SK-N-SH (cell line): ENCODE measurements at regions not wholly inside any gene's neighbourhood (a gene's known extent, or its start where the extent isn't known, plus 50 kb on each side); places are given as distances from the start of the nearest gene placed in this dataset.

Source experiments
- CTCF ChIA-PET: fragments of 300-600, 350-600 bp; formaldehyde crosslinking; extraction: SDS; loops from one replicate; lab custom pipeline; 2021; lab: Yijun Ruan, JAX
- POLR2A ChIA-PET: fragments of 350-600 bp; sonication (Branson Sonifier 250); formaldehyde crosslinking; extraction: SDS; loops from one replicate; lab custom pipeline; 2020; ENCODE audit warnings: antibody characterized with exemption, inconsistent platforms; lab: Yijun Ruan, JAX
- DNase-seq: peaks from one replicate; pipeline ENCODE4 v3.0.0; 2012
- H2AFZ ChIP-seq: fragments of 200-600 bp; sonication (generic); 2 replicates; pipeline ENCODE4 v1.8.1; 2016; ENCODE audit warnings: antibody characterized with exemption, mild to moderate bottlenecking, low read depth
- H3F3A ChIP-seq: fragments of 200-600 bp; sonication (generic); replicated peaks from 2 replicates; pipeline ENCODE3; 2016; ENCODE audit warnings: antibody characterized with exemption, mild to moderate bottlenecking; ENCODE audit not compliant: insufficient read depth
- H3K27ac ChIP-seq, 2 experiments: fragments of 200-500 bp in 1 of 2; fragments of 200-600 bp in 1 of 2; sonication (Bioruptor generic) in 1 of 2; sonication (generic), shearing (Covaris generic) in 1 of 2; 2 replicates each; pipeline versions ENCODE4 v1.5.1 to v1.6.1; 2014 to 2016; ENCODE audit warnings: low read depth in 2 of 2, inconsistent platforms in 1 of 2, low read length in 1 of 2, mild to moderate bottlenecking in 1 of 2, mixed read lengths in 1 of 2
- H3K27me3 ChIP-seq: fragments of 200-600 bp; sonication (generic), shearing (Covaris generic); 2 replicates; pipeline ENCODE4 v1.6.1; 2016; ENCODE audit warnings: mixed run types; ENCODE audit not compliant: insufficient read depth
- H3K36me3 ChIP-seq, 2 experiments: fragments of 200-500 bp in 1 of 2; fragments of 200-600 bp in 1 of 2; sonication (Bioruptor generic) in 1 of 2; sonication (generic) in 1 of 2; replicated peaks in 1 of 2; 2 replicates each; pipeline versions ENCODE3 to v1.5.1; 2014 to 2016; ENCODE audit warnings: low read length in 1 of 2, mild to moderate bottlenecking in 1 of 2; ENCODE audit not compliant: insufficient read depth in 2 of 2, control insufficient read depth in 1 of 2
- H3K4me1 ChIP-seq, 2 experiments: fragments of 200-500 bp in 1 of 2; fragments of 200-600 bp in 1 of 2; sonication (Bioruptor generic) in 1 of 2; sonication (generic), shearing (Covaris generic) in 1 of 2; 2 replicates each; pipeline versions ENCODE4 v1.5.1 to v1.6.1; 2014 to 2016; ENCODE audit warnings: low read depth in 1 of 2, low read length in 1 of 2, mixed run types in 1 of 2; ENCODE audit not compliant: insufficient read depth in 2 of 2, control insufficient read depth in 1 of 2
- H3K4me2 ChIP-seq: fragments of 200-600 bp; sonication (generic), shearing (Covaris generic); 2 replicates; pipeline ENCODE4 v1.6.1; 2017; ENCODE audit warnings: mixed run types
- H3K4me3 ChIP-seq, 2 experiments: fragments of 200-500 bp in 1 of 2; fragments of 200-600 bp in 1 of 2; sonication (Bioruptor generic) in 1 of 2; sonication (generic), shearing (Covaris generic) in 1 of 2; 2 replicates each; pipeline versions ENCODE4 v1.5.1 to v1.8.1; 2014 to 2016; ENCODE audit warnings: low read depth in 2 of 2, inconsistent platforms in 1 of 2, low read length in 1 of 2, mild to moderate bottlenecking in 1 of 2, mixed read lengths in 1 of 2, moderate library complexity in 1 of 2
- H3K79me2 ChIP-seq: fragments of 200-600 bp; sonication (generic); 2 replicates; pipeline ENCODE4 v1.8.1; 2017; ENCODE audit warnings: mild to moderate bottlenecking; ENCODE audit not compliant: insufficient read depth
- H3K9ac ChIP-seq: fragments of 200-600 bp; sonication (generic); 2 replicates; pipeline ENCODE4 v1.6.1; 2017; ENCODE audit warnings: mixed run types
- H3K9me2 ChIP-seq: fragments of 200-600 bp; sonication (generic); 2 replicates; pipeline ENCODE4 v1.6.1; 2017; ENCODE audit warnings: mixed run types
- H3K9me3 ChIP-seq: fragments of 200-600 bp; sonication (generic); 2 replicates; pipeline ENCODE4 v1.6.1; 2017; ENCODE audit warnings: mixed run types, mild to moderate bottlenecking, moderate library complexity
- H4K20me1 ChIP-seq: fragments of 200-600 bp; sonication (generic); 2 replicates; pipeline ENCODE4 v1.6.1; 2017; ENCODE audit warnings: mild to moderate bottlenecking, mixed run types; ENCODE audit not compliant: insufficient read depth
- CTCF ChIP-seq: fragments of 200-600 bp; sonication (generic); IDR thresholded peaks from 2 replicates; pipeline ENCODE4 v1.6.1; 2017; ENCODE audit warnings: antibody characterized with exemption, mild to moderate bottlenecking, moderate library complexity
- ELF1 ChIP-seq: IDR thresholded peaks from 2 replicates; pipeline ENCODE4 v1.4.0; 2012
- EZH2phosphoT487 ChIP-seq: fragments of 200-600 bp; sonication (generic); IDR thresholded peaks from 2 replicates; pipeline ENCODE4 v1.6.1; 2017; ENCODE audit warnings: low read depth, mixed run types, mild to moderate bottlenecking, antibody characterized with exemption, moderate library complexity, borderline replicate concordance
- FOSL2 ChIP-seq: IDR thresholded peaks from 2 replicates; pipeline ENCODE4 v1.4.0; 2012; ENCODE audit warnings: low read depth, mild to moderate bottlenecking, moderate library complexity, borderline replicate concordance
- FOXJ3 ChIP-seq: sonication (generic); formaldehyde crosslinking; IDR thresholded peaks from 2 replicates; pipeline ENCODE4 v1.5.1; 2020; ENCODE audit warnings: mild to moderate bottlenecking, missing genetic modification reagents
- FOXM1 ChIP-seq: IDR thresholded peaks from 2 replicates; pipeline ENCODE4 v1.4.0; 2012; ENCODE audit warnings: low read depth, mild to moderate bottlenecking
- GATA2 ChIP-seq: sonication (generic); formaldehyde crosslinking; IDR thresholded peaks from 2 replicates; pipeline ENCODE4 v1.5.0; 2020; ENCODE audit warnings: mild to moderate bottlenecking, missing genetic modification reagents
- JUND ChIP-seq: IDR thresholded peaks from 2 replicates; pipeline ENCODE4 v1.4.0; 2012
- MEF2A ChIP-seq: IDR thresholded peaks from 2 replicates; pipeline ENCODE4 v1.4.0; 2012; ENCODE audit warnings: low read depth, borderline replicate concordance
- NFIC ChIP-seq: IDR thresholded peaks from 2 replicates; pipeline ENCODE4 v1.4.0; 2012; ENCODE audit warnings: borderline replicate concordance
- NRF1 ChIP-seq: IDR thresholded peaks from 2 replicates; pipeline ENCODE4 v1.6.1; 2012; ENCODE audit warnings: low read depth, mild to moderate bottlenecking, low read length
- PBX3 ChIP-seq: IDR thresholded peaks from 2 replicates; pipeline ENCODE4; 2012
- RAD21 ChIP-seq: IDR thresholded peaks from 2 replicates; pipeline ENCODE4 v1.6.1; 2012; ENCODE audit warnings: mild to moderate bottlenecking, low read length
- RCOR1 ChIP-seq: fragments of 150-350 bp; IDR thresholded peaks from 2 replicates; pipeline ENCODE4 v1.6.1; 2017; ENCODE audit warnings: antibody characterized with exemption, low read length
- RXRA ChIP-seq: IDR thresholded peaks from 2 replicates; pipeline ENCODE4 v1.4.0; 2012; ENCODE audit warnings: low read depth, mild to moderate bottlenecking, borderline replicate concordance
- SIN3A ChIP-seq: IDR thresholded peaks from 2 replicates; pipeline ENCODE4 v1.6.1; 2012; ENCODE audit warnings: low read depth, mild to moderate bottlenecking, low read length, moderate library complexity, borderline replicate concordance
- SMC3 ChIP-seq: IDR thresholded peaks from 2 replicates; pipeline ENCODE4 v1.6.1; 2012; ENCODE audit warnings: low read depth, low read length, improper control_type of control experiment
- TAF1 ChIP-seq: IDR thresholded peaks from 2 replicates; pipeline ENCODE4 v1.6.1; 2012; ENCODE audit warnings: low read depth, mild to moderate bottlenecking, low read length, moderate library complexity, borderline replicate concordance
- TCF12 ChIP-seq: IDR thresholded peaks from 2 replicates; pipeline ENCODE4 v1.4.0; 2012
- USF1 ChIP-seq: IDR thresholded peaks from 2 replicates; pipeline ENCODE4 v1.4.0; 2012; ENCODE audit warnings: low read depth, borderline replicate concordance
- USF2 ChIP-seq: fragments of 150-350 bp; IDR thresholded peaks from 2 replicates; pipeline ENCODE4 v1.6.1; 2017; ENCODE audit warnings: antibody characterized with exemption, low read length, low read depth, borderline replicate concordance
- YY1 ChIP-seq: IDR thresholded peaks from 2 replicates; pipeline ENCODE4 v1.4.0; 2012; ENCODE audit warnings: low read depth, mild to moderate bottlenecking
- ZBTB33 ChIP-seq: IDR thresholded peaks from 2 replicates; pipeline ENCODE4 v1.4.0; 2012; ENCODE audit warnings: low read depth, borderline replicate concordance
- WGBS: methylation state at CpG from one replicate; pipeline ENCODE4 v1.1.6; 2017; ENCODE audit warnings: low lambda C conversion rate; 5-methylcytosine and 5-hydroxymethylcytosine counted together

GRCh38 chr4:43882470-43882869, 566.1 kb downstream of the KCTD8 start:
- H3K4me2 ChIP-seq = no peak overlapping the region
- no peak overlapping the region for H3K27ac ChIP-seq
- CTCF ChIA-PET = no interaction called here
- no peak for TF ChIP-seq RCOR1
- TF ChIP-seq MEF2A = no peak
- TF ChIP-seq FOSL2 = no peak
- no peak for TF ChIP-seq PBX3
- TF ChIP-seq RXRA = no peak
- H3K79me2 ChIP-seq = no peaks in the 10 kb centered on the region
- no peaks in the 10 kb centered on the region for H3K9me2 ChIP-seq
- H3K36me3 ChIP-seq = no peaks in the 10 kb centered on the region
- no peak overlapping the region for H3K4me3 ChIP-seq
- no peaks in the 10 kb centered on the region for H3F3A ChIP-seq
- DNase-seq = no peak
- H3K4me1 ChIP-seq = no peaks in the 10 kb centered on the region
- no peak overlapping the region for H2AFZ ChIP-seq
- H3K9me3 ChIP-seq = no peaks in the 10 kb centered on the region
- 0% methylated on average over 1 of the region's 1 CpG for WGBS
- POLR2A ChIA-PET = no interaction called here
- H4K20me1 ChIP-seq = no peaks in the 10 kb centered on the region
- no peak overlapping the region for H3K9ac ChIP-seq
- H3K27me3 ChIP-seq = no peaks in the 10 kb centered on the region

- DNase-seq = no peak
- H3K27me3 ChIP-seq = no peaks in the 10 kb centered on the region
Observed at GRCh38 chr4:43886196-43886595, 562.4 kb downstream of the KCTD8 start.

More at GRCh38 chr4:43886196-43886595, 562.4 kb downstream of the KCTD8 start:
- TF ChIP-seq FOXM1 (no peak), SIN3A (no peak), NRF1 (no peak), GATA2 (CRISPR knock-in tag) (no peak), CTCF (no peak), NFIC (no peak), FOXJ3 (CRISPR knock-in tag) (no peak), EZH2phosphoT487 (no peak), ZBTB33 (no peak), USF1 (no peak), TAF1 (no peak), ELF1 (no peak), RCOR1 (no peak), RAD21 (no peak), TCF12 (no peak), SMC3 (no peak), USF2 (no peak), MEF2A (no peak), JUND (no peak), YY1 (no peak)
- TF ChIP-seq, all 33 proteins: peak for 0
- Histone ChIP-seq H3K4me1 (no peaks in the 10 kb centered on the region), H3K79me2 (no peaks in the 10 kb centered on the region), H3K36me3 (no peaks in the 10 kb centered on the region), H3K4me2 (no peak overlapping the region), H3K9me3 (no peaks in the 10 kb centered on the region), H3K4me3 (no peak overlapping the region), H3K9me2 (no peaks in the 10 kb centered on the region), H2AFZ (no peak overlapping the region), H3K27ac (no peak overlapping the region), H4K20me1 (no peaks in the 10 kb centered on the region), H3F3A (no peaks in the 10 kb centered on the region), H3K9ac (no peak overlapping the region)
- ChIA-PET POLR2A (no interaction called here), CTCF (no interaction called here)
- WGBS = 1% methylated on average over 3 of the region's 3 CpGs
